K562 (cell line): ENCODE measurements at regions not wholly inside any gene's neighbourhood (a gene's known extent, or its start where the extent isn't known, plus 50 kb on each side); places are given as distances from the start of the nearest gene placed in this dataset.

Experiments
- ATAC-seq: fragments of 200-7000 bp; cut with Tn5 transposase; 3 replicates; pipeline ENCODE4 v1.9.1; 2020; ENCODE audit warnings: moderate library complexity
- BruUV-seq: library from RNA; stranded (reverse); fragments of 400-500 nt; replicated peaks from 2 replicates; lab custom pipeline; 2021; lab: Mats Ljungman, UMichigan
- CTCF ChIA-PET: fragments of 300-600 bp; formaldehyde crosslinking; extraction: SDS; loops from one replicate; lab custom pipeline; 2021; ENCODE audit warnings: low intra/inter-chr PET ratio; lab: Yijun Ruan, JAX
- POLR2A ChIA-PET: fragments of 300-600, 350-650 bp; sonication (Branson Sonifier 250); formaldehyde crosslinking; extraction: SDS; loops from one replicate; lab custom pipeline; 2021; ENCODE audit warnings: antibody characterized with exemption, inconsistent platforms; lab: Yijun Ruan, JAX
- DNase-seq, 4 experiments: peaks; one replicate each; pipeline versions ENCODE4 v3.0.0 to v3.0.0-alpha.2; 2011 to 2018; ENCODE audit warnings: low spot score in 3 of 4, mixed read lengths in 3 of 4; ENCODE audit errors: extremely low read depth in 1 of 4
- FAIRE-seq: peaks from 2 replicates; lab custom pipeline; 2011; peaks lifted over from hg19 to GRCh38; lab: Jason Lieb, UNC
- H2AFZ ChIP-seq: 2 replicates; pipeline ENCODE4 v1.6.0; 2011; ENCODE audit warnings: low read depth, low read length, control low read depth, inconsistent platforms
- H3K27ac ChIP-seq: fragments of 200-600 bp; 3 replicates; pipeline ENCODE4 v1.8.0; 2011; ENCODE audit warnings: low read depth, mild to moderate bottlenecking, control low read depth, inconsistent platforms, low read length, moderate library complexity, mixed read lengths; ENCODE audit errors: extremely low read depth
- H3K27me3 ChIP-seq, 2 experiments: fragments of 300-600 bp in 1 of 2; 2 replicates in 1 of 2; 3 replicates in 1 of 2; pipeline versions ENCODE4 v1.6.0 to v1.8.0; 2011; ENCODE audit warnings: inconsistent platforms in 2 of 2, low read length in 2 of 2, mild to moderate bottlenecking in 1 of 2, mixed read lengths in 1 of 2, moderate library complexity in 1 of 2; ENCODE audit not compliant: control insufficient read depth in 2 of 2, insufficient read depth in 2 of 2
- H3K36me3 ChIP-seq: fragments of 300-600 bp; 3 replicates; pipeline ENCODE4 v1.8.0; 2011; ENCODE audit warnings: mild to moderate bottlenecking, low read length, inconsistent platforms; ENCODE audit not compliant: control insufficient read depth, insufficient read depth
- H3K4me1 ChIP-seq, 2 experiments: fragments of 200-600 bp in 1 of 2; replicated peaks in 1 of 2; 2 replicates in 1 of 2; 3 replicates in 1 of 2; pipeline versions ENCODE4 v1.5.1 to v1.8.0; 2011; ENCODE audit warnings: inconsistent platforms in 2 of 2, low read length in 2 of 2, mild to moderate bottlenecking in 1 of 2, mixed read lengths in 1 of 2, moderate library complexity in 1 of 2; ENCODE audit not compliant: control insufficient read depth in 2 of 2, insufficient read depth in 2 of 2
- H3K4me2 ChIP-seq: 2 replicates; pipeline ENCODE4 v1.6.1; 2011; ENCODE audit warnings: low read length, control low read depth, inconsistent platforms, mixed read lengths; ENCODE audit not compliant: insufficient read depth
- H3K4me3 ChIP-seq: fragments of 200-600 bp; sonication (generic), shearing (Covaris generic); 2 replicates; pipeline ENCODE4 v1.5.1; 2016; ENCODE audit warnings: control low read depth, inconsistent platforms
- H3K79me2 ChIP-seq: fragments of 200-600 bp; 3 replicates; pipeline ENCODE4 v1.8.0; 2011; ENCODE audit warnings: low read length, inconsistent platforms; ENCODE audit not compliant: control insufficient read depth, insufficient read depth
- H3K9ac ChIP-seq, 2 experiments: 2 replicates each; pipeline versions ENCODE4 v1.6.0 to v1.6.1; 2011; ENCODE audit warnings: low read depth in 2 of 2, low read length in 2 of 2, control low read depth in 1 of 2, inconsistent platforms in 1 of 2, mild to moderate bottlenecking in 1 of 2, mixed read lengths in 1 of 2; ENCODE audit not compliant: insufficient read depth in 1 of 2
- H3K9me1 ChIP-seq: one replicate; pipeline ENCODE4 v1.6.0; 2011; ENCODE audit warnings: inconsistent platforms, mild to moderate bottlenecking, low read length, moderate library complexity; ENCODE audit not compliant: control insufficient read depth, insufficient read depth
- H3K9me3 ChIP-seq: replicated peaks from 2 replicates; pipeline ENCODE4 v1.5.1; 2011; ENCODE audit warnings: low read depth, low read length, inconsistent platforms; ENCODE audit not compliant: control insufficient read depth, insufficient read depth
- H4K20me1 ChIP-seq: replicated peaks from 2 replicates; pipeline ENCODE4 v1.6.1; 2011; ENCODE audit warnings: low read length, inconsistent platforms, mixed read lengths; ENCODE audit not compliant: control insufficient read depth, insufficient read depth
- CHCHD3 ChIP-seq: fragments of 250-450 bp; sonication (Bioruptor Pico); IDR thresholded peaks from 2 replicates; pipeline ENCODE4 v2.1.2; 2022; ENCODE audit warnings: mild to moderate bottlenecking
- CTBP1 ChIP-seq: fragments of 450-650 bp; IDR thresholded peaks from 2 replicates; pipeline ENCODE4 v1.6.1; 2016; ENCODE audit warnings: borderline replicate concordance
- GTF2E2 ChIP-seq: fragments of 200-800 bp; sonication (Bioruptor generic); IDR thresholded peaks from 2 replicates; pipeline ENCODE4 v1.6.1; 2016; ENCODE audit warnings: missing genetic modification characterization, missing compliant biosample characterization
- KDM2B ChIP-seq: fragments of 250-450 bp; sonication (Bioruptor Pico); IDR thresholded peaks from 2 replicates; pipeline ENCODE4 v1.8.0; 2021; ENCODE audit warnings: mild to moderate bottlenecking, moderate library complexity
- NFATC3 ChIP-seq: fragments of 450-650 bp; IDR thresholded peaks from 2 replicates; pipeline ENCODE4 v1.6.1; 2017; ENCODE audit warnings: mild to moderate bottlenecking
- NFE2L1 ChIP-seq: fragments of 450-650 bp; IDR thresholded peaks from 2 replicates; pipeline ENCODE4 v1.6.1; 2016; ENCODE audit warnings: missing genetic modification characterization, low read depth, mild to moderate bottlenecking, missing compliant biosample characterization, moderate library complexity, borderline replicate concordance
- PHF8 ChIP-seq: fragments of 200-600 bp; sonication (generic); IDR thresholded peaks from 2 replicates; pipeline ENCODE4 v1.6.1; 2012; ENCODE audit warnings: mixed run types, mild to moderate bottlenecking, inconsistent platforms, low read length, moderate library complexity, borderline replicate concordance
- PPARD ChIP-seq: fragments of 250-450 bp; sonication (Bioruptor Pico); IDR thresholded peaks from 2 replicates; pipeline ENCODE4 v1.8.0; 2022; ENCODE audit warnings: inconsistent platforms, mild to moderate bottlenecking, moderate library complexity
- SMAD4 ChIP-seq: fragments of 250-450 bp; sonication (Bioruptor Pico); conservative IDR thresholded peaks from 2 replicates; pipeline ENCODE4 v1.8.0; 2021; ENCODE audit warnings: inconsistent platforms, mild to moderate bottlenecking, moderate library complexity
- TCF15 ChIP-seq: fragments of 250-450 bp; sonication (Bioruptor Pico); IDR thresholded peaks from 2 replicates; pipeline ENCODE4 v1.8.0; 2022; ENCODE audit warnings: moderate library complexity, mild to moderate bottlenecking, inconsistent platforms
- THRA ChIP-seq: fragments of 450-650 bp; IDR thresholded peaks from 2 replicates; pipeline ENCODE4 v1.6.1; 2017; ENCODE audit warnings: mild to moderate bottlenecking, moderate library complexity
- ZBTB33 ChIP-seq: sonication (generic); formaldehyde crosslinking; IDR thresholded peaks from 2 replicates; pipeline ENCODE4 v1.8.1; 2023; ENCODE audit warnings: mild to moderate bottlenecking, missing genetic modification reagents
- ZNF3 ChIP-seq: fragments of 250-450 bp; sonication (Bioruptor Pico); IDR thresholded peaks from 2 replicates; pipeline ENCODE4 v1.5.0; 2021; ENCODE audit warnings: mild to moderate bottlenecking, moderate library complexity
- ZNF589 ChIP-seq: fragments of 200-800 bp; sonication (Bioruptor generic); IDR thresholded peaks from 2 replicates; pipeline ENCODE4 v1.6.1; 2016; ENCODE audit warnings: low read depth, missing genetic modification characterization, missing compliant biosample characterization
- WGBS: fragments of 100-300 bp; shearing (Covaris generic); methylation state at CpG from one replicate; pipeline ENCODE4 v1.1.6; 2016; ENCODE audit warnings: low coverage, mixed read lengths; ENCODE audit not compliant: insufficient coverage; ENCODE audit errors: missing lambda C conversion rate; 5-methylcytosine and 5-hydroxymethylcytosine counted together
- in situ Hi-C: fragments of 300-500 bp; cut with MboI; formaldehyde crosslinking; loops from 4 replicates; pipeline ENCODE4 v1.15.0; 2018; ENCODE audit warnings: inconsistent platforms, mixed read lengths
- intact Hi-C: fragments of 100-400 bp; cut with micrococcal nuclease; formaldehyde crosslinking; loops from 2 replicates; pipeline ENCODE4 v1.14.2; 2022

- no TSS peak for BruUV-seq
- WGBS = 0% methylated on average over 7 of the region's 7 CpGs
- intact Hi-C loops (no loop called here), in situ Hi-C loops (no loop called here)
- H3K36me3 ChIP-seq = no peaks in the 10 kb centered on the region
- DNase-seq (no peak), ATAC-seq (no peak), FAIRE-seq (no peak)
- no peak overlapping the region for H3K4me3 ChIP-seq
- H3K27ac ChIP-seq = no peak overlapping the region
- H3K79me2 ChIP-seq = no peaks in the 10 kb centered on the region
- H4K20me1 ChIP-seq = no peaks in the 10 kb centered on the region
- H3K4me2 ChIP-seq = no peak overlapping the region
- no peak overlapping the region for H3K9ac ChIP-seq
- no peaks in the 10 kb centered on the region for H3K27me3 ChIP-seq
- H2AFZ ChIP-seq = no peak overlapping the region
- H3K4me1 ChIP-seq = no peaks in the 10 kb centered on the region
- TF ChIP-seq PHF8 (no peak), PPARD (no peak), CTBP1 (no peak), ZNF3 (CRISPR knock-in tag) (no peak), ZBTB33 (CRISPR knock-in tag) (no peak)
- TF ChIP-seq, all 486 proteins: peak for 0
- ChIA-PET POLR2A (no interaction called here), CTCF (no interaction called here)
- H3K9me1 ChIP-seq = no peaks in the 10 kb centered on the region
- H3K9me3 ChIP-seq = no peaks in the 10 kb centered on the region
These were observed 1066.0 kb upstream of the ADGRL3 start for GRCh38 chr4:60134099-60134498.

- Histone ChIP-seq H3K4me2 (no peak overlapping the region), H3K36me3 (no peaks in the 10 kb centered on the region), H4K20me1 (no peaks in the 10 kb centered on the region), H3K9me3 (no peaks in the 10 kb centered on the region), H3K27ac (no peak overlapping the region), H3K4me3 (no peak overlapping the region), H3K9me1 (no peaks in the 10 kb centered on the region), H3K79me2 (no peaks in the 10 kb centered on the region), H3K9ac (no peak overlapping the region), H2AFZ (no peak overlapping the region), H3K4me1 (no peaks in the 10 kb centered on the region), H3K27me3 (no peaks in the 10 kb centered on the region)
- POLR2A ChIA-PET = no interaction called here
- WGBS = 0% methylated on average over 5 of the region's 5 CpGs
- no peak for FAIRE-seq
- TF ChIP-seq THRA (no peak), NFE2L1 (tag) (no peak), TCF15 (CRISPR knock-in tag) (no peak), KDM2B (no peak), SMAD4 (no peak), ZNF589 (no peak), GTF2E2 (no peak), CHCHD3 (CRISPR knock-in tag) (no peak), NFATC3 (no peak)
- intact Hi-C loops (no loop called here), in situ Hi-C loops (no loop called here)
- no TSS peak for BruUV-seq
- CTCF ChIA-PET = no interaction called here
- no peak for DNase-seq
- ATAC-seq = no peak
These were observed 1045.0 kb upstream of the ADGRL3 start for GRCh38 chr4:60155088-60155487.
